ENCODE measurements at regions not wholly inside any gene's neighbourhood (a gene's known extent, or its start where the extent isn't known, plus 50 kb on each side); places are given as distances from the start of the nearest gene placed in this dataset.

GRCh38 chr21:27359141-27359540 lies 392.3 kb upstream of the ADAMTS5 start:
- no peak for TF ChIP-seq CTCF (IDR thresholded peaks at IDR 0.05)
- no peak for TF ChIP-seq POLR2A (IDR thresholded peaks at IDR 0.05)
- TF ChIP-seq POLR2AphosphoS5 (IDR thresholded peaks at IDR 0.05) = no peak
